Epithelial cell of proximal tubule (primary cell): ENCODE measurements at regions not wholly inside any gene's neighbourhood (a gene's known extent, or its start where the extent isn't known, plus 50 kb on each side); places are given as distances from the start of the nearest gene placed in this dataset.

Experiments
- DNase-seq: peaks from one replicate; pipeline ENCODE4 v3.0.0-alpha.2; 2011; ENCODE audit warnings: low read depth
- H3K4me3 ChIP-seq: 2 replicates; pipeline ENCODE4 v1.5.1; 2011; ENCODE audit warnings: low read depth, mild to moderate bottlenecking, low read length
- CTCF ChIP-seq: conservative IDR thresholded peaks from 2 replicates; pipeline ENCODE4 v1.5.1; 2012; ENCODE audit warnings: low read depth, mild to moderate bottlenecking, low read length

- no peak overlapping the region for H3K4me3 ChIP-seq
- no peak for DNase-seq
- no peak for TF ChIP-seq CTCF
These were observed 166.8 kb upstream of the MAP3K1 start for GRCh38 chr5:56648460-56649034.

- TF ChIP-seq CTCF: no peak
- no peak for DNase-seq
- H3K4me3 ChIP-seq: no peak overlapping the region
These were observed 168.1 kb upstream of the MAP3K1 start for GRCh38 chr5:56647099-56647850.

- TF ChIP-seq CTCF: no peak
- DNase-seq: peak; percentile 27
- no peak overlapping the region for H3K4me3 ChIP-seq
These were observed 173.6 kb upstream of the MAP3K1 start for GRCh38 chr5:56641635-56642260.

- no peak overlapping the region for H3K4me3 ChIP-seq
- peak; percentile 25 for DNase-seq
- TF ChIP-seq CTCF: no peak
These were observed 174.5 kb upstream of the MAP3K1 start for GRCh38 chr5:56640763-56641406.

- DNase-seq: no peak
- no peak overlapping the region for H3K4me3 ChIP-seq
- no peak for TF ChIP-seq CTCF
These were observed 175.9 kb upstream of the MAP3K1 start for GRCh38 chr5:56639476-56639875.

- peak; percentile 68 for DNase-seq
- H3K4me3 ChIP-seq: no peak overlapping the region
- no peak for TF ChIP-seq CTCF
These were observed 176.5 kb upstream of the MAP3K1 start for GRCh38 chr5:56638768-56639238.
